ENCODE measurements at regions not wholly inside any gene's neighbourhood (a gene's known extent, or its start where the extent isn't known, plus 50 kb on each side); places are given as distances from the start of the nearest gene placed in this dataset.
"Not testable (repeated sequence)": the region's sequence is repeated elsewhere in the genome, so short reads cannot be mapped to it uniquely, and the experiment has no call there.

GRCh38 chr5:23437011-23437410, 70.4 kb upstream of the PRDM9 start:
- Histone ChIP-seq H3K27me3 (ENCODE audit: control insufficient read depth, insufficient read depth, low read length) (no peaks in the 10 kb centered on the region), H3K4me3 (ENCODE audit: low read depth, low read length) (no peak overlapping the region), H3K36me3 (ENCODE audit: control insufficient read depth, insufficient read depth, low read length) (no peaks in the 10 kb centered on the region)
- DNase-seq (ENCODE audit: low read depth) (no peak), FAIRE-seq (no peak)
- no peak for TF ChIP-seq CTCF (IDR thresholded peaks at IDR 0.05; ENCODE audit: insufficient read depth, low read length, severe bottlenecking)

- DNase-seq (ENCODE audit: low read depth) (no peak), FAIRE-seq (no peak)
- Histone ChIP-seq H3K36me3 (ENCODE audit: control insufficient read depth, insufficient read depth, low read length) (no peaks in the 10 kb centered on the region), H3K27me3 (ENCODE audit: control insufficient read depth, insufficient read depth, low read length) (no peaks in the 10 kb centered on the region), H3K4me3 (ENCODE audit: low read depth, low read length) (no peak overlapping the region)
- TF ChIP-seq CTCF (IDR thresholded peaks at IDR 0.05; ENCODE audit: insufficient read depth, low read length, severe bottlenecking), result no peak
These were observed 73.7 kb upstream of the PRDM9 start for GRCh38 chr5:23433534-23434315.

- H3K36me3 ChIP-seq (ENCODE audit: control insufficient read depth, insufficient read depth, low read length), result no peaks in the 10 kb centered on the region
- FAIRE-seq (no peak), DNase-seq (ENCODE audit: low read depth) (no peak)
- TF ChIP-seq CTCF (IDR thresholded peaks at IDR 0.05; ENCODE audit: insufficient read depth, low read length, severe bottlenecking), result no peak
- no peak overlapping the region for H3K4me3 ChIP-seq (ENCODE audit: low read depth, low read length)
- no peaks in the 10 kb centered on the region for H3K27me3 ChIP-seq (ENCODE audit: control insufficient read depth, insufficient read depth, low read length)
These were observed 78.7 kb upstream of the PRDM9 start for GRCh38 chr5:23428705-23429104.

GRCh38 chr5:23420214-23420613, 87.2 kb upstream of the PRDM9 start:
- not testable (repeated sequence) for H3K36me3 ChIP-seq (ENCODE audit: control insufficient read depth, insufficient read depth, low read length); H3K27me3 ChIP-seq (ENCODE audit: control insufficient read depth, insufficient read depth, low read length); DNase-seq (ENCODE audit: low read depth); FAIRE-seq; H3K4me3 ChIP-seq (ENCODE audit: low read depth, low read length)

GRCh38 chr5:23419115-23419514, 88.3 kb upstream of the PRDM9 start:
- DNase-seq (ENCODE audit: low read depth) (peak; percentile 85), FAIRE-seq (no peak)
- no peaks in the 10 kb centered on the region for H3K27me3 ChIP-seq (ENCODE audit: control insufficient read depth, insufficient read depth, low read length)
- H3K4me3 ChIP-seq (ENCODE audit: low read depth, low read length), result no peak overlapping the region
- no peaks in the 10 kb centered on the region for H3K36me3 ChIP-seq (ENCODE audit: control insufficient read depth, insufficient read depth, low read length)
- no peak for TF ChIP-seq CTCF (IDR thresholded peaks at IDR 0.05; ENCODE audit: insufficient read depth, low read length, severe bottlenecking)

GRCh38 chr5:23412515-23412914, 94.9 kb upstream of the PRDM9 start:
- DNase-seq (ENCODE audit: low read depth), result no peak
- Histone ChIP-seq H3K27me3 (ENCODE audit: control insufficient read depth, insufficient read depth, low read length) (no peaks in the 10 kb centered on the region), H3K36me3 (ENCODE audit: control insufficient read depth, insufficient read depth, low read length) (no peaks in the 10 kb centered on the region), H3K4me3 (ENCODE audit: low read depth, low read length) (no peak overlapping the region)
- no peak for TF ChIP-seq CTCF (IDR thresholded peaks at IDR 0.05; ENCODE audit: insufficient read depth, low read length, severe bottlenecking)
- FAIRE-seq, result no peak

Measured in bronchial epithelial cell (primary cell).